Bronchial epithelial cell (primary cell): ENCODE measurements at regions not wholly inside any gene's neighbourhood (a gene's known extent, or its start where the extent isn't known, plus 50 kb on each side); places are given as distances from the start of the nearest gene placed in this dataset.

Experiments
- DNase-seq: peaks from one replicate; pipeline ENCODE4 v3.0.0-alpha.2; 2010; ENCODE audit warnings: low read depth
- FAIRE-seq: peaks from 2 replicates; lab custom pipeline; 2011; peaks lifted over from hg19 to GRCh38; lab: Jason Lieb, UNC
- H3K27me3 ChIP-seq: 2 replicates; pipeline ENCODE4 v1.5.1; 2011; ENCODE audit warnings: low read length; ENCODE audit not compliant: control insufficient read depth, insufficient read depth
- H3K36me3 ChIP-seq: 2 replicates; pipeline ENCODE4 v1.5.1; 2011; ENCODE audit warnings: low read length; ENCODE audit not compliant: control insufficient read depth, insufficient read depth
- H3K4me3 ChIP-seq: 2 replicates; pipeline ENCODE4 v1.5.1; 2011; ENCODE audit warnings: mild to moderate bottlenecking, low read depth, low read length, control low read depth
- CTCF ChIP-seq: IDR thresholded peaks from 2 replicates; pipeline ENCODE4 v1.5.1; 2011; ENCODE audit warnings: mild to moderate bottlenecking, moderate library complexity, low read length, control low read depth, inconsistent platforms; ENCODE audit not compliant: insufficient read depth, severe bottlenecking

GRCh38 chr4:14222377-14223029 is 595.0 kb upstream of the BOD1L1 start:
- FAIRE-seq = no peak
- no peak for TF ChIP-seq CTCF

GRCh38 chr4:14223461-14223860 is 595.9 kb upstream of the BOD1L1 start:
- Histone ChIP-seq H3K27me3 (no peaks in the 10 kb centered on the region), H3K36me3 (no peaks in the 10 kb centered on the region), H3K4me3 (no peak overlapping the region)
- DNase-seq = no peak
- TF ChIP-seq CTCF = no peak
- FAIRE-seq = no peak

More at GRCh38 chr4:14222377-14223029, 595.0 kb upstream of the BOD1L1 start:
- no peak for DNase-seq
- no peaks in the 10 kb centered on the region for H3K36me3 ChIP-seq
- H3K27me3 ChIP-seq = no peaks in the 10 kb centered on the region
- H3K4me3 ChIP-seq = no peak overlapping the region

GRCh38 chr4:14225688-14226207 is 598.2 kb upstream of the BOD1L1 start:
- Histone ChIP-seq H3K27me3 (no peaks in the 10 kb centered on the region), H3K36me3 (no peaks in the 10 kb centered on the region), H3K4me3 (no peak overlapping the region)
- TF ChIP-seq CTCF = no peak
- DNase-seq (no peak), FAIRE-seq (no peak)

GRCh38 chr4:14233126-14233525 is 605.6 kb upstream of the BOD1L1 start:
- DNase-seq (no peak), FAIRE-seq (no peak)
- H3K27me3 ChIP-seq = no peaks in the 10 kb centered on the region
- H3K4me3 ChIP-seq = no peak overlapping the region
- TF ChIP-seq CTCF = no peak
- no peaks in the 10 kb centered on the region for H3K36me3 ChIP-seq

- H3K4me3 ChIP-seq = no peak overlapping the region
- DNase-seq (peak; percentile 71), FAIRE-seq (no peak)
- no peak for TF ChIP-seq CTCF
- no peaks in the 10 kb centered on the region for H3K27me3 ChIP-seq
- no peaks in the 10 kb centered on the region for H3K36me3 ChIP-seq
These were observed 606.8 kb upstream of the BOD1L1 start for GRCh38 chr4:14234307-14234706.

GRCh38 chr4:14236359-14236758 is 608.8 kb upstream of the BOD1L1 start:
- TF ChIP-seq CTCF = no peak
- Histone ChIP-seq H3K4me3 (no peak overlapping the region), H3K36me3 (no peaks in the 10 kb centered on the region), H3K27me3 (no peaks in the 10 kb centered on the region)
- DNase-seq = no peak
- FAIRE-seq = no peak
